Stomach (tissue), 4 donors: ENCODE measurements at regions not wholly inside any gene's neighbourhood (a gene's known extent, or its start where the extent isn't known, plus 50 kb on each side); places are given as distances from the start of the nearest gene placed in this dataset.

Experiments used
- POLR2AphosphoS5 ChIP-seq, 3 donors: sonication (generic); formaldehyde crosslinking; IDR thresholded peaks; one replicate each; pipeline ENCODE4 v1.6.1; 2016; ENCODE audit warnings: antibody characterized with exemption in 3 of 3
- TF ChIP-seq, protein P1 (sequence below), 7 experiments: fragments of 450-650 bp in 4 of 7; fragments of 200-600 bp in 3 of 7; sonication (generic) in 3 of 7; IDR thresholded peaks; one replicate each; pipeline ENCODE4 v1.5.1; 2016 to 2019; ENCODE audit warnings: antibody characterized with exemption in 7 of 7, control low read depth in 2 of 7, mild to moderate bottlenecking in 1 of 7

DNA sequence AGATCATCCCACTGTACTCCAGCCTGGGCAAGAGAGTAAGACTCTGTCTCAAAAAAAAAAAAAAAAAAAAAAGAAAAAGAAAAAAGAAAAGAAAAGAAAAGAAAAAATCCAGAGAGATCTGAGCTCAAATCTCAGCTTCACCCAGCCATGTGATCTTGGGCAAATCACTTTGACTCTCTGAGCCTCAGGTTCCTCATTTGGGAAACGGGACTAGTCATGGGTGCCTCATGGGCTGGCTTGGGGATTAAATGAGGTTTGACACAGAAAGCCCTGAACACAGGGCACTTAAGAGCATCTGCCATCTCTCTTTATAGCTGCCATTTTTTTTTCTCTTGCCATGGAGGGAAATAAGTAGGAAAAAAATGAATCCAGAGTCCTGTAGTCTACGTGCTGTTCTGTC lies 86.2 kb upstream of the MYL2 start:
- TF ChIP-seq, protein P1, sequence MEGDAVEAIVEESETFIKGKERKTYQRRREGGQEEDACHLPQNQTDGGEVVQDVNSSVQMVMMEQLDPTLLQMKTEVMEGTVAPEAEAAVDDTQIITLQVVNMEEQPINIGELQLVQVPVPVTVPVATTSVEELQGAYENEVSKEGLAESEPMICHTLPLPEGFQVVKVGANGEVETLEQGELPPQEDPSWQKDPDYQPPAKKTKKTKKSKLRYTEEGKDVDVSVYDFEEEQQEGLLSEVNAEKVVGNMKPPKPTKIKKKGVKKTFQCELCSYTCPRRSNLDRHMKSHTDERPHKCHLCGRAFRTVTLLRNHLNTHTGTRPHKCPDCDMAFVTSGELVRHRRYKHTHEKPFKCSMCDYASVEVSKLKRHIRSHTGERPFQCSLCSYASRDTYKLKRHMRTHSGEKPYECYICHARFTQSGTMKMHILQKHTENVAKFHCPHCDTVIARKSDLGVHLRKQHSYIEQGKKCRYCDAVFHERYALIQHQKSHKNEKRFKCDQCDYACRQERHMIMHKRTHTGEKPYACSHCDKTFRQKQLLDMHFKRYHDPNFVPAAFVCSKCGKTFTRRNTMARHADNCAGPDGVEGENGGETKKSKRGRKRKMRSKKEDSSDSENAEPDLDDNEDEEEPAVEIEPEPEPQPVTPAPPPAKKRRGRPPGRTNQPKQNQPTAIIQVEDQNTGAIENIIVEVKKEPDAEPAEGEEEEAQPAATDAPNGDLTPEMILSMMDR (IDR thresholded peaks at IDR 0.05), result no peak
- TF ChIP-seq POLR2AphosphoS5 (IDR thresholded peaks at IDR 0.05), result no peak
